ENCODE measurements at regions not wholly inside any gene's neighbourhood (a gene's known extent, or its start where the extent isn't known, plus 50 kb on each side); places are given as distances from the start of the nearest gene placed in this dataset.

DNA sequence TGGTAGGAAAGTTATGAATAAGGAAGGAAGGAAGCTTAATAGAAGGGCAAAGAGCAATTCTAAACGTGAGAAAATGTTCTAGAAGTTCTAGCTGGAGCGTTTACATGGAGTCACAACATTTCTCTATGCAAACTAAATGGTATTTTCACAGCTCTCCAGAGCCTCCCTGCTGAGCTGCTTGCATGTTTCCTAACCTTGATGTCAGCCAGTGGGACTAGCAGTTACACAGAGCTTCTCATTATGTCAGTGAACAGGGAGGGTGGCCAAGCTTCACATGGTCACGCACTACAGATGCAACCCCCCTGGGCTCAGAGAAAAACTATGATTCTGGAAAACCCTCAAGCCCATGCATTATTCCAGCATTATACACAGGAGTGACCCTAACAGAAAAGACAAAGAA lies 153.4 kb upstream of the CCDC150 start:
- no peaks in the 10 kb centered on the region for H3K9me3 Mint-ChIP-seq
- no peak for DNase-seq
- CTCF ChIA-PET = no interaction called here
- POLR2A ChIA-PET = no interaction called here
- no peaks in the 10 kb centered on the region for H3K4me1 Mint-ChIP-seq
- no peak overlapping the region for H3K27ac Mint-ChIP-seq
- H3K27me3 Mint-ChIP-seq = peaks cover 35% of the 10 kb centered on the region
- H3K4me3 Mint-ChIP-seq = no peak overlapping the region
- H3K36me3 Mint-ChIP-seq (ENCODE audit: low read depth) = no peaks in the 10 kb centered on the region

- no peaks in the 10 kb centered on the region for H3K36me3 Mint-ChIP-seq (ENCODE audit: low read depth)
- H3K27ac Mint-ChIP-seq = no peak overlapping the region
- POLR2A ChIA-PET = no interaction called here
Observed at GRCh38 chr2:196487417-196487816, 152.1 kb upstream of the CCDC150 start.

GRCh38 chr2:196489371-196489770 lies 150.1 kb upstream of the CCDC150 start:
- H3K27me3 Mint-ChIP-seq = peaks cover 31% of the 10 kb centered on the region
- POLR2A ChIA-PET = no interaction called here
- no peak for DNase-seq
- no peaks in the 10 kb centered on the region for H3K36me3 Mint-ChIP-seq (ENCODE audit: low read depth)
- no peak overlapping the region for H3K4me3 Mint-ChIP-seq
- CTCF ChIA-PET = no interaction called here
- no peaks in the 10 kb centered on the region for H3K9me3 Mint-ChIP-seq
- H3K4me1 Mint-ChIP-seq = no peaks in the 10 kb centered on the region
- no peak overlapping the region for H3K27ac Mint-ChIP-seq

More at GRCh38 chr2:196487417-196487816, 152.1 kb upstream of the CCDC150 start:
- no peak for DNase-seq
- Mint-ChIP-seq H3K9me3 (no peaks in the 10 kb centered on the region), H3K4me1 (no peaks in the 10 kb centered on the region), H3K4me3 (no peak overlapping the region), H3K27me3 (peaks cover 38% of the 10 kb centered on the region)
- CTCF ChIA-PET = no interaction called here

DNA sequence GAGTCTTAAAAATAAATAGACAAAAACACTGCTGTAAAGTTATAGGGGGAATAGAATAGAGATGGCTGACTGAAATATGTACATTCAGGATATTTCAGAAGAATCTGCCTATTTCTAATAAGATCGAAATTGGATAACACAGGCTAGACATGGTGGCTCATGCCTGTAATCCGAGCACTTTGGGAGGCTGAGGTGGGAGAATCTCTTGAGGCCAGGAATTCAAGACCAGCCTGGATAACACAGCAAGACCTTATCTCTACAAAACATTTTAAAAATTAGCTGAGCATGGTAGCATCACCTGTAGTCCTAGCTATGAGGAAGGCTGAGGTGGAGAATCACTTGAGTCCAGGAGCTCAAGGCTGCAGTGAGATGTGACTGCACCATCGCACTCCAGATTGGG lies 146.6 kb upstream of the CCDC150 start:
- POLR2A ChIA-PET = no interaction called here
- CTCF ChIA-PET = no interaction called here
- Mint-ChIP-seq H3K4me3 (no peak overlapping the region), H3K27ac (no peak overlapping the region), H3K36me3 (ENCODE audit: low read depth) (no peaks in the 10 kb centered on the region), H3K9me3 (no peaks in the 10 kb centered on the region), H3K4me1 (no peaks in the 10 kb centered on the region), H3K27me3 (peaks cover 19% of the 10 kb centered on the region)
- no peak for DNase-seq

- Mint-ChIP-seq H3K4me1 (no peaks in the 10 kb centered on the region), H3K4me3 (no peak overlapping the region), H3K27ac (no peak overlapping the region), H3K36me3 (ENCODE audit: low read depth) (no peaks in the 10 kb centered on the region), H3K9me3 (peaks cover 6% of the 10 kb centered on the region), H3K27me3 (peaks cover 11% of the 10 kb centered on the region)
- no peak for DNase-seq
- ChIA-PET POLR2A (no interaction called here), CTCF (interaction anchor here (0.6 kb wide), 1 partner anchor 137 kb away, joined by 3 read pairs; no protein-coding TSS in a partner anchor)
Observed at GRCh38 chr2:196498962-196499361, 140.6 kb upstream of the CCDC150 start.

DNA sequence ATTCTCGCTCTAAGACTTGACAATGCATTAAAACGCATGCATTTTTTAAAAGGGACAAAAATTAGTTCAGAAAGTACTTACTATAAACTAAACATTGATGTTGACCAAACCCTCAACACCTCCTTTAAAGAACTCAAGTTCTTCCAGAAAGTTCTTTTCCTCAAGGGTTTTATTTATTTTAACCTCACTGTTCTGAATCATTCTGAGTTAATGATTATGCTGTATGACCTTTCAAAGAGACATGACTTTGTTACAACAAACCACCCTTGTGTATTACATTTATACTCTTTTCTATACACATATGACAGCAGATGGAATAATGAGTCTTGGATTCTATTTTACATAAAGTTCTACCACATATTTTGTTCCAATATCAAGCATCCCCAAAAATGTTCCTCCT lies 139.8 kb upstream of the CCDC150 start:
- Mint-ChIP-seq H3K4me1 (no peaks in the 10 kb centered on the region), H3K9me3 (peaks cover 6% of the 10 kb centered on the region), H3K4me3 (no peak overlapping the region), H3K27ac (no peak overlapping the region), H3K36me3 (ENCODE audit: low read depth) (no peaks in the 10 kb centered on the region), H3K27me3 (peaks cover 15% of the 10 kb centered on the region)
- no peak for DNase-seq
- ChIA-PET POLR2A (no interaction called here), CTCF (no interaction called here)

GRCh38 chr2:196500686-196501431 lies 138.7 kb upstream of the CCDC150 start:
- CTCF ChIA-PET = no interaction called here
- H3K4me3 Mint-ChIP-seq = no peak overlapping the region
- POLR2A ChIA-PET = no interaction called here

GRCh38 chr2:196501836-196502235 lies 137.7 kb upstream of the CCDC150 start:
- Mint-ChIP-seq H3K9me3 (peaks cover 6% of the 10 kb centered on the region), H3K4me3 (no peak overlapping the region), H3K27ac (no peak overlapping the region), H3K27me3 (peaks cover 20% of the 10 kb centered on the region), H3K4me1 (no peaks in the 10 kb centered on the region), H3K36me3 (ENCODE audit: low read depth) (no peaks in the 10 kb centered on the region)
- DNase-seq = no peak
- ChIA-PET POLR2A (no interaction called here), CTCF (no interaction called here)

More at GRCh38 chr2:196500686-196501431, 138.7 kb upstream of the CCDC150 start:
- no peak for DNase-seq
- Mint-ChIP-seq H3K4me1 (no peaks in the 10 kb centered on the region), H3K36me3 (ENCODE audit: low read depth) (no peaks in the 10 kb centered on the region), H3K9me3 (peaks cover 6% of the 10 kb centered on the region), H3K27ac (no peak overlapping the region), H3K27me3 (peaks cover 16% of the 10 kb centered on the region)

DNA sequence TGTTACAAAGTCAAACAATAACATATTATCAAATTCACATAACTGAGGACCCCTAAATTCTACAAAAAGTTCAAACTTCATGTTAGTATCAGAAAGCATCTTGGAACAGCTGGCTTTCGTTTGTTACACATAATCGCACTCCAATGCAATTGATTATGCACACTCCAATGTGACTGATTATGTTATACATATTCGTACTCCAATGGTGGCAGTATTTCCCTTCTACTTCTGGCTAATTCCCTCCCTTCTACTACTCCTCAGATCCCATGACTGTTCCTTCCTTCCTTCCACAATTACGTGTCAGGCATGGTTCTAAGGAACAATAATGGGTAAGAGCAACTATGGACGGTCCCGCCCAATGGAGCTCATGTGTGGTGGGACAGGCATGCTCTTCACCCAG lies 137.1 kb upstream of the CCDC150 start:
- H3K4me1 Mint-ChIP-seq = no peaks in the 10 kb centered on the region
- no peak for DNase-seq
- H3K4me3 Mint-ChIP-seq = no peak overlapping the region
- peaks cover 6% of the 10 kb centered on the region for H3K9me3 Mint-ChIP-seq
- ChIA-PET POLR2A (no interaction called here), CTCF (interaction anchor here (0.6 kb wide), 1 partner anchor 14 kb away, joined by 5 read pairs; no protein-coding TSS in a partner anchor)
- no peaks in the 10 kb centered on the region for H3K36me3 Mint-ChIP-seq (ENCODE audit: low read depth)
- peaks cover 20% of the 10 kb centered on the region for H3K27me3 Mint-ChIP-seq
- no peak overlapping the region for H3K27ac Mint-ChIP-seq

DNA sequence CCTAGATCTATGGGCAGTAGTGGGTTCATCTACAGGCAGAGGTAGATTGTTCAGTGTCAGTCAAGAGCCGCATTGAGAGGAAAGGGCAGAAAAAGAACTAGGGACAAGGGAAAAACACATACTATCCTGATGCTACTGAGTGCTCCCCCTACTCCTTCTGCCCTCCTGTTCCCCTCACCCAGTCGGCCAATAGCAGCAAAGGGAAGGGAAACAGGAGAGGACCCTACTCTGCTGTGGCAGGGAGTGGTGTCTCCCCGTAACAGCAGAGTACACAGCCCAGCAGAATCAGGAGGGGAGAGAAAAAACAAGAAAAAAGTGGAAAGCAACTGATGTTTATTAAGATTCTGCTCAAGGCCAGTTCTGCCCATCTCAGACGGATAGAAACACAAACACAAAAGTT lies 136.1 kb upstream of the CCDC150 start:
- Mint-ChIP-seq H3K9me3 (peaks cover 6% of the 10 kb centered on the region), H3K27me3 (peaks cover 20% of the 10 kb centered on the region), H3K4me1 (no peaks in the 10 kb centered on the region), H3K27ac (no peak overlapping the region), H3K4me3 (no peak overlapping the region), H3K36me3 (ENCODE audit: low read depth) (no peaks in the 10 kb centered on the region)
- CTCF ChIA-PET = no interaction called here
- POLR2A ChIA-PET = no interaction called here
- DNase-seq = no peak

DNA sequence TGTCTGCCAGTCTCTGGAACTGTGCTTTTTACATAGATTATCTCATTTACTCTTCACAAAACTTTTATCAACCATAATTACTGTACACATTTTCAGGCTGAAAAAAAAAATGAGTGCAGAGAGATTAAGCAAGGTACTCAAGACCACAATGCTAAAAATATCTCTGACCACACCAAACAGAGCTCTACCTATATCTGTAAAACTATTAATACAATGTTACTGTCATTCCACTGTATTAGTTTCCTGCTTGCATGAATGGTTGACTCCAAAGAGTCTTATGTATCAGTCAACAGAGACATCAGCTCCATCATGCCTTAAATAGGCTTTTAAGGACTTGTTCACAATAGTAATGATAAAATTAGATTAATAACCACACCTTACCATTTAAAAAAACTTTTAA lies 134.7 kb upstream of the CCDC150 start:
- ChIA-PET CTCF (interaction anchor here (0.6 kb wide), 1 partner anchor 30 kb away, joined by 8 read pairs; no protein-coding TSS in a partner anchor), POLR2A (no interaction called here)
- Mint-ChIP-seq H3K27me3 (peaks cover 15% of the 10 kb centered on the region), H3K36me3 (ENCODE audit: low read depth) (no peaks in the 10 kb centered on the region), H3K4me3 (no peak overlapping the region), H3K27ac (no peak overlapping the region), H3K9me3 (no peaks in the 10 kb centered on the region), H3K4me1 (no peaks in the 10 kb centered on the region)
- DNase-seq = no peak

DNA sequence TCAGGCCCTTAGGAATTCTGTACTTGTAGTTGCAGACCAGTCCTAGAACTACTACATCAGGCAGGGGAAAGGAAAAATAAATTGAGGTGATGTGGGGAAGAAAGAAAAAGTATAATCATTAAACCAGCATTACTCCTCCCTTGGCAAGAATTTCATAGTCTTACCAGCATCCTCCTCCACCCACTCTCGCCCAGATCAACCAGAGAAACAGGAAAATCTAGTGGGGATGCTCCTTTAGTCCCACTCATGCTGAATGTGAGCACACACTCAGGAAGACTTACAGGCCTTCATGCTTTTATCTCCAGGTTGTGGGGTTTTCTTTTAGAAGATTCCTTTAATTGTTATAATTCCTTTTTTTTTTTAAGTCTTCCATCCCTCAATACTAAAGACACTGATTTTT lies 129.3 kb upstream of the CCDC150 start:
- peaks cover 19% of the 10 kb centered on the region for H3K27me3 Mint-ChIP-seq
- no peaks in the 10 kb centered on the region for H3K4me1 Mint-ChIP-seq
- H3K9me3 Mint-ChIP-seq = no peaks in the 10 kb centered on the region
- H3K4me3 Mint-ChIP-seq = no peak overlapping the region
- CTCF ChIA-PET = no interaction called here
- no peak for DNase-seq
- POLR2A ChIA-PET = no interaction called here
- no peaks in the 10 kb centered on the region for H3K36me3 Mint-ChIP-seq (ENCODE audit: low read depth)
- H3K27ac Mint-ChIP-seq = no peak overlapping the region

DNA sequence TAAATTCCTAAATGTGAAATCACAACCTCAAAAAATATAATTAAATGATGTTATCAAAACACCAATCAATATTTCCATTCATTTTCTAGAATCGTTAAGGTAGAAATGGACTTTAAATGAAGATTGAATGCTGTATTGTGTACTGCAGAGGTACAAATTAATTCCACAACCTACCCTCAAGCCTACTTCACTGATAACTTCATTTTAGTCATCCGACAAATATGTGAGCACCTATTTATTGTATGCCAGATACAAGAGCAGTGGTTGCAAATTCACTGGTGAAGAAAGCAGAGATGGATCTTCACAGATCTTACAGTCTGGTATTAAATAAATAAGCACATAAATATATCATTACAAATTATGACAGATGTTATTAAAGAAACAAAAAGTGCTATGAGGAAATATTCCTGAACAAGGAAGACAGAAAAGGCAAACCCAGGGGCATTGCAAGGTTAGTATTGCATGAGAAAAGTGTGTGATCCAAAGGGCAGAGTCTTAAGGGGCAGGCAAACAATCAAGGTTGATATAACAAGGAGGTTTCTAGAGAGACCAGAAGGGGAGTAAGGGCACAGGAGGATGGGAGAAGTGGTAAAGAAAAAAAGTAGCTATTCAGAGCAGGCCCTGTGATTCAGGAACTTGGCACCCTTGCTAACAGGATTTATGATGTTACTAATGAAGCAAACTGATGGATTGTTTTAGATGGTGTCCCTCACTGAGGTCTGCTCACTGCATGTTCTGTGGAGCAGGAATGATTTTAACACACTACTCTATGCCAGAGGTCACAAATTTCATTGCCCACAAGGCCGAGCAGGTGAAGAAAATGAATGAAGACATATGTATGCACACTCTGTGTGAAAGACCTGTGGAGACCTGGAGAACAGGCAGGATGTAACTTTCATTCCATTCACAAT lies 128.0 kb upstream of the CCDC150 start:
- no peak overlapping the region for H3K27ac Mint-ChIP-seq
- DNase-seq = no peak
- H3K27me3 Mint-ChIP-seq = peaks cover 14% of the 10 kb centered on the region
- ChIA-PET POLR2A (no interaction called here), CTCF (interaction anchor here (0.9 kb wide), 1 partner anchor 71 kb away, joined by 3 read pairs; no protein-coding TSS in a partner anchor)
- H3K4me1 Mint-ChIP-seq = no peaks in the 10 kb centered on the region
- no peak overlapping the region for H3K4me3 Mint-ChIP-seq
- no peaks in the 10 kb centered on the region for H3K9me3 Mint-ChIP-seq
- no peaks in the 10 kb centered on the region for H3K36me3 Mint-ChIP-seq (ENCODE audit: low read depth)

Data from activated CD4-positive, alpha-beta T cell treated with anti-CD3 and anti-CD28 coated beads, Interleukin-2, amount 10 ng/mL, durations not matched to agents 7 days and 5 days (primary cell).